ENCODE measurements at regions not wholly inside any gene's neighbourhood (a gene's known extent, or its start where the extent isn't known, plus 50 kb on each side); places are given as distances from the start of the nearest gene placed in this dataset.

DNA sequence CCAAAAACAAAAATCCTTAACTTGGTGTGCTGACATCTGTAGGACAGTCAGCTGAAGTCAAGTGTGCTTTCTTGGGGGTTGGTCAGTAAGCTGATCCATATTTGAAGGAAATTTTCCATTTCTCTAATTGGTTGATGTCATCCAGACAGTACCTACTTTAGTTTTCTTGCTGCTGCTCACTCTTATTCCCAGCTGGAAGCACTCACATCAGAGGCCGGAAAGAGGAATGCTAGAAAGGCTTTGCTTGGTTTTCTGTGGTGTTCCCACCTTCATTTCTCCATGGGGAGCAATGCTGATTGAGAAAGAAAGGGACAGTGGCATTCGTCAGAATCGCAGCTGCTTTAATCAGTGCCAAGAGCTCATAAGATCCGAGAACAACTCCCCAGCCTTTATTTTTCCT, 227.0 kb downstream of the C4orf33 start:
- no peak for TF ChIP-seq EZH2 (IDR thresholded peaks at IDR 0.05; ENCODE audit: insufficient read depth, poor library complexity, severe bottlenecking)
- TF ChIP-seq EZH2phosphoT487 (IDR thresholded peaks at IDR 0.05; ENCODE audit: insufficient read depth, low read depth), result no peak

Data from GM23248 (cell line).